ENCODE measurements at regions not wholly inside any gene's neighbourhood (a gene's known extent, or its start where the extent isn't known, plus 50 kb on each side); places are given as distances from the start of the nearest gene placed in this dataset.

- H3K9me3 ChIP-seq (ENCODE audit: control insufficient read depth in 1 of 2, low read length in 2 of 2) = peaks cover 0 to 3% of the 10 kb centered on the region in 2 donors
- no peak overlapping the region for H3K27ac ChIP-seq (ENCODE audit: low read length)
- H3K36me3 ChIP-seq (ENCODE audit: control insufficient read depth in 1 of 2, insufficient read depth in 2 of 2, low read length in 2 of 2) = no peaks in the 10 kb centered on the region
- no peak overlapping the region for H3K4me3 ChIP-seq (ENCODE audit: low read depth in 1 of 2, low read length in 2 of 2)
- no peaks in the 10 kb centered on the region for H3K4me1 ChIP-seq (ENCODE audit: control insufficient read depth in 1 of 2, insufficient read depth in 2 of 2, low read length in 2 of 2)
- H3K27me3 ChIP-seq (ENCODE audit: low read depth, low read length) = no peaks in the 10 kb centered on the region
These were observed 1071.7 kb upstream of the TENM4 start for GRCh38 chr11:80512491-80512890.

GRCh38 chr11:80505771-80506170 is 1064.9 kb upstream of the TENM4 start:
- Histone ChIP-seq H3K36me3 (ENCODE audit: control insufficient read depth in 1 of 2, insufficient read depth in 2 of 2, low read length in 2 of 2) (no peaks in the 10 kb centered on the region), H3K9me3 (ENCODE audit: control insufficient read depth in 1 of 2, low read length in 2 of 2) (peaks cover 0 to 8% of the 10 kb centered on the region in 2 donors), H3K4me3 (ENCODE audit: low read depth in 1 of 2, low read length in 2 of 2) (no peak overlapping the region), H3K4me1 (ENCODE audit: control insufficient read depth in 1 of 2, insufficient read depth in 2 of 2, low read length in 2 of 2) (no peaks in the 10 kb centered on the region), H3K27ac (ENCODE audit: low read length) (no peak overlapping the region), H3K27me3 (ENCODE audit: low read depth, low read length) (no peaks in the 10 kb centered on the region)

- Histone ChIP-seq H3K9me3 (ENCODE audit: control insufficient read depth in 1 of 2, low read length in 2 of 2) (peaks cover 0 to 5% of the 10 kb centered on the region in 2 donors), H3K27ac (ENCODE audit: low read length) (no peak overlapping the region), H3K36me3 (ENCODE audit: control insufficient read depth in 1 of 2, insufficient read depth in 2 of 2, low read length in 2 of 2) (no peaks in the 10 kb centered on the region), H3K27me3 (ENCODE audit: low read depth, low read length) (no peaks in the 10 kb centered on the region), H3K4me3 (ENCODE audit: low read depth in 1 of 2, low read length in 2 of 2) (no peak overlapping the region), H3K4me1 (ENCODE audit: control insufficient read depth in 1 of 2, insufficient read depth in 2 of 2, low read length in 2 of 2) (no peaks in the 10 kb centered on the region)
These were observed 1063.2 kb upstream of the TENM4 start for GRCh38 chr11:80503990-80504389.

GRCh38 chr11:80502511-80502910 is 1061.7 kb upstream of the TENM4 start:
- Histone ChIP-seq H3K9me3 (ENCODE audit: control insufficient read depth in 1 of 2, low read length in 2 of 2) (peaks cover 0 to 5% of the 10 kb centered on the region in 2 donors), H3K4me1 (ENCODE audit: control insufficient read depth in 1 of 2, insufficient read depth in 2 of 2, low read length in 2 of 2) (no peaks in the 10 kb centered on the region), H3K36me3 (ENCODE audit: control insufficient read depth in 1 of 2, insufficient read depth in 2 of 2, low read length in 2 of 2) (no peaks in the 10 kb centered on the region)

GRCh38 chr11:80495116-80495515 is 1054.3 kb upstream of the TENM4 start:
- Histone ChIP-seq H3K36me3 (ENCODE audit: control insufficient read depth in 1 of 2, insufficient read depth in 2 of 2, low read length in 2 of 2) (no peaks in the 10 kb centered on the region), H3K4me3 (ENCODE audit: low read depth in 1 of 2, low read length in 2 of 2) (no peak overlapping the region), H3K9me3 (ENCODE audit: control insufficient read depth in 1 of 2, low read length in 2 of 2) (peaks cover 6 to 8% of the 10 kb centered on the region in 2 donors), H3K27me3 (ENCODE audit: low read depth, low read length) (no peaks in the 10 kb centered on the region), H3K27ac (ENCODE audit: low read length) (no peak overlapping the region), H3K4me1 (ENCODE audit: control insufficient read depth in 1 of 2, insufficient read depth in 2 of 2, low read length in 2 of 2) (no peaks in the 10 kb centered on the region)

More at GRCh38 chr11:80502511-80502910, 1061.7 kb upstream of the TENM4 start:
- H3K27ac ChIP-seq (ENCODE audit: low read length) = no peak overlapping the region
- H3K4me3 ChIP-seq (ENCODE audit: low read depth in 1 of 2, low read length in 2 of 2) = no peak overlapping the region
- no peaks in the 10 kb centered on the region for H3K27me3 ChIP-seq (ENCODE audit: low read depth, low read length)

- Histone ChIP-seq H3K27me3 (ENCODE audit: low read depth, low read length) (no peaks in the 10 kb centered on the region), H3K9me3 (ENCODE audit: control insufficient read depth in 1 of 2, low read length in 2 of 2) (no peaks in the 10 kb centered on the region), H3K4me3 (ENCODE audit: low read depth in 1 of 2, low read length in 2 of 2) (no peak overlapping the region), H3K36me3 (ENCODE audit: control insufficient read depth in 1 of 2, insufficient read depth in 2 of 2, low read length in 2 of 2) (no peaks in the 10 kb centered on the region), H3K27ac (ENCODE audit: low read length) (no peak overlapping the region), H3K4me1 (ENCODE audit: control insufficient read depth in 1 of 2, insufficient read depth in 2 of 2, low read length in 2 of 2) (no peaks in the 10 kb centered on the region)
These were observed 1047.1 kb upstream of the TENM4 start for GRCh38 chr11:80487952-80488351.

- Histone ChIP-seq H3K27ac (ENCODE audit: low read length) (no peak overlapping the region), H3K4me1 (ENCODE audit: control insufficient read depth in 1 of 2, insufficient read depth in 2 of 2, low read length in 2 of 2) (no peaks in the 10 kb centered on the region), H3K36me3 (ENCODE audit: control insufficient read depth in 1 of 2, insufficient read depth in 2 of 2, low read length in 2 of 2) (no peaks in the 10 kb centered on the region), H3K27me3 (ENCODE audit: low read depth, low read length) (no peaks in the 10 kb centered on the region), H3K9me3 (ENCODE audit: control insufficient read depth in 1 of 2, low read length in 2 of 2) (no peaks in the 10 kb centered on the region), H3K4me3 (ENCODE audit: low read depth in 1 of 2, low read length in 2 of 2) (no peak overlapping the region)
These were observed 1045.8 kb upstream of the TENM4 start for GRCh38 chr11:80486678-80487077.

GRCh38 chr11:80477178-80477577 is 1036.3 kb upstream of the TENM4 start:
- no peaks in the 10 kb centered on the region for H3K36me3 ChIP-seq (ENCODE audit: control insufficient read depth in 1 of 2, insufficient read depth in 2 of 2, low read length in 2 of 2)
- no peaks in the 10 kb centered on the region for H3K9me3 ChIP-seq (ENCODE audit: control insufficient read depth in 1 of 2, low read length in 2 of 2)
- no peak overlapping the region for H3K4me3 ChIP-seq (ENCODE audit: low read depth in 1 of 2, low read length in 2 of 2)
- no peaks in the 10 kb centered on the region for H3K4me1 ChIP-seq (ENCODE audit: control insufficient read depth in 1 of 2, insufficient read depth in 2 of 2, low read length in 2 of 2)
- no peak overlapping the region for H3K27ac ChIP-seq (ENCODE audit: low read length)
- no peaks in the 10 kb centered on the region for H3K27me3 ChIP-seq (ENCODE audit: low read depth, low read length)

- Histone ChIP-seq H3K4me1 (ENCODE audit: control insufficient read depth in 1 of 2, insufficient read depth in 2 of 2, low read length in 2 of 2) (no peaks in the 10 kb centered on the region), H3K9me3 (ENCODE audit: control insufficient read depth in 1 of 2, low read length in 2 of 2) (no peaks in the 10 kb centered on the region), H3K36me3 (ENCODE audit: control insufficient read depth in 1 of 2, insufficient read depth in 2 of 2, low read length in 2 of 2) (no peaks in the 10 kb centered on the region), H3K4me3 (ENCODE audit: low read depth in 1 of 2, low read length in 2 of 2) (no peak overlapping the region), H3K27ac (ENCODE audit: low read length) (no peak overlapping the region), H3K27me3 (ENCODE audit: low read depth, low read length) (no peaks in the 10 kb centered on the region)
These were observed 1032.7 kb upstream of the TENM4 start for GRCh38 chr11:80473562-80473961.

- Histone ChIP-seq H3K4me3 (ENCODE audit: low read depth in 1 of 2, low read length in 2 of 2) (no peak overlapping the region), H3K27ac (ENCODE audit: low read length) (no peak overlapping the region), H3K4me1 (ENCODE audit: control insufficient read depth in 1 of 2, insufficient read depth in 2 of 2, low read length in 2 of 2) (no peaks in the 10 kb centered on the region), H3K36me3 (ENCODE audit: control insufficient read depth in 1 of 2, insufficient read depth in 2 of 2, low read length in 2 of 2) (no peaks in the 10 kb centered on the region), H3K27me3 (ENCODE audit: low read depth, low read length) (no peaks in the 10 kb centered on the region), H3K9me3 (ENCODE audit: control insufficient read depth in 1 of 2, low read length in 2 of 2) (no peaks in the 10 kb centered on the region)
These were observed 1029.0 kb upstream of the TENM4 start for GRCh38 chr11:80469871-80470270.

- no peaks in the 10 kb centered on the region for H3K4me1 ChIP-seq (ENCODE audit: control insufficient read depth in 1 of 2, insufficient read depth in 2 of 2, low read length in 2 of 2)
- H3K36me3 ChIP-seq (ENCODE audit: control insufficient read depth in 1 of 2, insufficient read depth in 2 of 2, low read length in 2 of 2) = no peaks in the 10 kb centered on the region
- H3K27me3 ChIP-seq (ENCODE audit: low read depth, low read length) = no peaks in the 10 kb centered on the region
- no peak overlapping the region for H3K4me3 ChIP-seq (ENCODE audit: low read depth in 1 of 2, low read length in 2 of 2)
- H3K9me3 ChIP-seq (ENCODE audit: control insufficient read depth in 1 of 2, low read length in 2 of 2) = peaks cover 0 to 7% of the 10 kb centered on the region in 2 donors
- no peak overlapping the region for H3K27ac ChIP-seq (ENCODE audit: low read length)
These were observed 1025.7 kb upstream of the TENM4 start for GRCh38 chr11:80466570-80466969.

GRCh38 chr11:80462211-80462610 is 1021.4 kb upstream of the TENM4 start:
- H3K4me3 ChIP-seq (ENCODE audit: low read depth in 1 of 2, low read length in 2 of 2) = no peak overlapping the region
- H3K27ac ChIP-seq (ENCODE audit: low read length) = no peak overlapping the region
- peaks cover 0 to 7% of the 10 kb centered on the region in 2 donors for H3K9me3 ChIP-seq (ENCODE audit: control insufficient read depth in 1 of 2, low read length in 2 of 2)
- no peaks in the 10 kb centered on the region for H3K4me1 ChIP-seq (ENCODE audit: control insufficient read depth in 1 of 2, insufficient read depth in 2 of 2, low read length in 2 of 2)
- H3K27me3 ChIP-seq (ENCODE audit: low read depth, low read length) = no peaks in the 10 kb centered on the region
- no peaks in the 10 kb centered on the region for H3K36me3 ChIP-seq (ENCODE audit: control insufficient read depth in 1 of 2, insufficient read depth in 2 of 2, low read length in 2 of 2)

All from muscle layer of duodenum (tissue), 2 donors.